ENCODE measurements at regions not wholly inside any gene's neighbourhood (a gene's known extent, or its start where the extent isn't known, plus 50 kb on each side); places are given as distances from the start of the nearest gene placed in this dataset.

DNA sequence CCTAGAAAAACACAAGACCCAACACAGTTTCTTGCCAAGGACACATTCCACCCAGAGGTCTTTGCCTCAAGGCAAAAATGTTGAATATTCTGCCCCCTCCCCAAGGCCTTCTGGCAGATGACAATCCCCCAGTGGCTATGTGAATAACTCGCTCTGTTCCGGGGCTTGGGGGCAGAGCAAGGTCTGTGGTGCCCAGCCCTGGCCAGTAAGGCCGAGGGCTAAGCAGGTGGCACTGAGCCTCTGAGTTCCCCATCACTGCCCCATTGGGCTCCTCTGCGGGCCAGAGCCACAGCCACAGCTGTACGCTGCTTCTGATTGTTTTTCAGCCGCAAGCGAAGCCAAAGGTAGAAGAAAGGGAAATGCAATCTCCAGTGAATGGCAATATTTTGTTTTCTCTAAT is 567.9 kb downstream of the CCDC171 start:
- H3K36me3 Mint-ChIP-seq: no peaks in the 10 kb centered on the region
- ChIA-PET CTCF (interaction anchor here (1.6 kb wide), 1 partner anchor 13 kb away, joined by 4 read pairs; no protein-coding TSS in a partner anchor), POLR2A (no interaction called here)
- no peak for TF ChIP-seq ATF3 (CRISPR knock-in tag; conservative IDR thresholded peaks at IDR 0.05)
- TF ChIP-seq ZNF232 (CRISPR knock-in tag; IDR thresholded peaks at IDR 0.05): no peak
- TF ChIP-seq NR1H2 (CRISPR knock-in tag; IDR thresholded peaks at IDR 0.05): no peak
- no peak for TF ChIP-seq ARID4B (CRISPR knock-in tag; IDR thresholded peaks at IDR 0.05; ENCODE audit: borderline replicate concordance)
- TF ChIP-seq ESRRA (CRISPR knock-in tag; IDR thresholded peaks at IDR 0.05; ENCODE audit: borderline replicate concordance): no peak
- TF ChIP-seq JAZF1 (CRISPR knock-in tag; IDR thresholded peaks at IDR 0.05): no peak
- no peak for TF ChIP-seq CREB1 (CRISPR knock-in tag; IDR thresholded peaks at IDR 0.05)
- TF ChIP-seq, protein P1, sequence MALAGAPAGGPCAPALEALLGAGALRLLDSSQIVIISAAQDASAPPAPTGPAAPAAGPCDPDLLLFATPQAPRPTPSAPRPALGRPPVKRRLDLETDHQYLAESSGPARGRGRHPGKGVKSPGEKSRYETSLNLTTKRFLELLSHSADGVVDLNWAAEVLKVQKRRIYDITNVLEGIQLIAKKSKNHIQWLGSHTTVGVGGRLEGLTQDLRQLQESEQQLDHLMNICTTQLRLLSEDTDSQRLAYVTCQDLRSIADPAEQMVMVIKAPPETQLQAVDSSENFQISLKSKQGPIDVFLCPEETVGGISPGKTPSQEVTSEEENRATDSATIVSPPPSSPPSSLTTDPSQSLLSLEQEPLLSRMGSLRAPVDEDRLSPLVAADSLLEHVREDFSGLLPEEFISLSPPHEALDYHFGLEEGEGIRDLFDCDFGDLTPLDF (CRISPR knock-in tag; IDR thresholded peaks at IDR 0.05): no peak
- no peak for TF ChIP-seq ZNF423 (CRISPR knock-in tag; IDR thresholded peaks at IDR 0.05)
- no peak for TF ChIP-seq AR (CRISPR knock-in tag; IDR thresholded peaks at IDR 0.05)
- TF ChIP-seq, protein P2, sequence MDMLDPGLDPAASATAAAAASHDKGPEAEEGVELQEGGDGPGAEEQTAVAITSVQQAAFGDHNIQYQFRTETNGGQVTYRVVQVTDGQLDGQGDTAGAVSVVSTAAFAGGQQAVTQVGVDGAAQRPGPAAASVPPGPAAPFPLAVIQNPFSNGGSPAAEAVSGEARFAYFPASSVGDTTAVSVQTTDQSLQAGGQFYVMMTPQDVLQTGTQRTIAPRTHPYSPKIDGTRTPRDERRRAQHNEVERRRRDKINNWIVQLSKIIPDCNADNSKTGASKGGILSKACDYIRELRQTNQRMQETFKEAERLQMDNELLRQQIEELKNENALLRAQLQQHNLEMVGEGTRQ (CRISPR knock-in tag; IDR thresholded peaks at IDR 0.05): no peak
- TF ChIP-seq ZBTB21 (CRISPR knock-in tag; IDR thresholded peaks at IDR 0.05; ENCODE audit: borderline replicate concordance): no peak
- TF ChIP-seq, protein P3, sequence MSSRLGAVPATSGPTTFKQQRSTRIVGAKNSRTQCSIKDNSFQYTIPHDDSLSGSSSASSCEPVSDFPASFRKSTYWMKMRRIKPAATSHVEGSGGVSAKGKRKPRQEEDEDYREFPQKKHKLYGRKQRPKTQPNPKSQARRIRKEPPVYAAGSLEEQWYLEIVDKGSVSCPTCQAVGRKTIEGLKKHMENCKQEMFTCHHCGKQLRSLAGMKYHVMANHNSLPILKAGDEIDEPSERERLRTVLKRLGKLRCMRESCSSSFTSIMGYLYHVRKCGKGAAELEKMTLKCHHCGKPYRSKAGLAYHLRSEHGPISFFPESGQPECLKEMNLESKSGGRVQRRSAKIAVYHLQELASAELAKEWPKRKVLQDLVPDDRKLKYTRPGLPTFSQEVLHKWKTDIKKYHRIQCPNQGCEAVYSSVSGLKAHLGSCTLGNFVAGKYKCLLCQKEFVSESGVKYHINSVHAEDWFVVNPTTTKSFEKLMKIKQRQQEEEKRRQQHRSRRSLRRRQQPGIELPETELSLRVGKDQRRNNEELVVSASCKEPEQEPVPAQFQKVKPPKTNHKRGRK (CRISPR knock-in tag; IDR thresholded peaks at IDR 0.05; ENCODE audit: borderline replicate concordance): no peak
- no peak for TF ChIP-seq MXD4 (CRISPR knock-in tag; IDR thresholded peaks at IDR 0.05; ENCODE audit: borderline replicate concordance)
- no peak for TF ChIP-seq PRRX2 (CRISPR knock-in tag; IDR thresholded peaks at IDR 0.05)
- no peak for DNase-seq (ENCODE audit: low spot score)
- H3K27ac Mint-ChIP-seq: no peak overlapping the region
- peaks cover 18% of the 10 kb centered on the region for H3K4me1 Mint-ChIP-seq
- ATAC-seq: peak; percentile 24
- H3K4me3 Mint-ChIP-seq: no peak overlapping the region
- H3K27me3 Mint-ChIP-seq (ENCODE audit: low read depth): no peaks in the 10 kb centered on the region
- H3K9me3 Mint-ChIP-seq: no peaks in the 10 kb centered on the region
